Endothelial cell of umbilical vein (primary cell): ENCODE measurements at regions not wholly inside any gene's neighbourhood (a gene's known extent, or its start where the extent isn't known, plus 50 kb on each side); places are given as distances from the start of the nearest gene placed in this dataset.
A peak's percentile ranks its signal among the peaks of the same experiment; 100 is the strongest.

Source experiments
- BruUV-seq: library from RNA; stranded (reverse); fragments of 400-500 nt; replicated peaks from 2 replicates; lab custom pipeline; 2021; lab: Mats Ljungman, UMichigan
- CTCF ChIA-PET: fragments of 300-600, 350-600 bp; sonication (Branson Sonifier 250); formaldehyde crosslinking; loops from one replicate; lab custom pipeline; 2021; ENCODE audit warnings: antibody characterized with exemption, inconsistent platforms; lab: Charles Lee
- POLR2A ChIA-PET: fragments of 300-600, 350-600 bp; sonication (Branson Sonifier 250); formaldehyde crosslinking; loops from one replicate; lab custom pipeline; 2021; ENCODE audit warnings: antibody characterized with exemption, inconsistent platforms; lab: Charles Lee
- DNase-seq: peaks from one replicate; pipeline ENCODE4 v3.0.0-alpha.2; 2011; ENCODE audit warnings: low read depth, low spot score
- FAIRE-seq: peaks from 2 replicates; lab custom pipeline; 2011; peaks lifted over from hg19 to GRCh38; lab: Jason Lieb, UNC
- H2AFZ ChIP-seq: 2 replicates; pipeline ENCODE4 v1.6.0; 2012; ENCODE audit warnings: low read depth, low read length, control low read depth, inconsistent platforms
- H3K27ac ChIP-seq: 2 replicates; pipeline ENCODE4 v1.5.1; 2011; ENCODE audit warnings: low read depth, mild to moderate bottlenecking, control low read depth, low read length, moderate library complexity; ENCODE audit not compliant: insufficient read depth
- H3K27me3 ChIP-seq, 2 experiments: 2 replicates each; pipeline versions ENCODE4 v1.6.0 to v1.6.1; 2011; ENCODE audit warnings: low read length in 2 of 2, mixed read lengths in 1 of 2; ENCODE audit not compliant: control insufficient read depth in 2 of 2, insufficient read depth in 2 of 2
- H3K36me3 ChIP-seq, 2 experiments: 2 replicates in 1 of 2; 3 replicates in 1 of 2; pipeline ENCODE4 v1.5.1; 2011; ENCODE audit warnings: low read length in 2 of 2, mild to moderate bottlenecking in 1 of 2, moderate library complexity in 1 of 2; ENCODE audit not compliant: control insufficient read depth in 2 of 2, insufficient read depth in 2 of 2; ENCODE audit errors: extremely low read depth in 1 of 2
- H3K4me1 ChIP-seq: 3 replicates; pipeline ENCODE4 v1.5.1; 2011; ENCODE audit warnings: mild to moderate bottlenecking, low read length; ENCODE audit not compliant: control insufficient read depth, insufficient read depth; ENCODE audit errors: extremely low read depth
- H3K4me2 ChIP-seq: 2 replicates; pipeline ENCODE4 v1.6.1; 2011; ENCODE audit warnings: low read length, control low read depth, mixed read lengths; ENCODE audit not compliant: insufficient read depth
- H3K4me3 ChIP-seq, 3 experiments: fragments of 200-600 bp in 1 of 3; sonication (generic), shearing (Covaris generic) in 1 of 3; replicated peaks in 1 of 3; 2 replicates each; pipeline ENCODE4 v1.5.1; 2011 to 2016; ENCODE audit warnings: control low read depth in 3 of 3, low read length in 3 of 3, mild to moderate bottlenecking in 2 of 3, inconsistent platforms in 1 of 3, low read depth in 1 of 3, moderate library complexity in 1 of 3; ENCODE audit not compliant: insufficient read depth in 1 of 3
- H3K79me2 ChIP-seq: 2 replicates; pipeline ENCODE4 v1.6.0; 2012; ENCODE audit warnings: low read length, inconsistent platforms; ENCODE audit not compliant: control insufficient read depth, insufficient read depth
- H3K9ac ChIP-seq: replicated peaks from 2 replicates; pipeline ENCODE3; 2011; ENCODE audit warnings: low read length, control low read depth; ENCODE audit not compliant: insufficient read depth; ENCODE audit errors: extremely low read depth
- H3K9me1 ChIP-seq: replicated peaks from 3 replicates; pipeline ENCODE4 v1.6.0; 2011; ENCODE audit warnings: mild to moderate bottlenecking, low read length; ENCODE audit not compliant: control insufficient read depth, insufficient read depth; ENCODE audit errors: extremely low read depth
- H3K9me3 ChIP-seq: replicated peaks from 2 replicates; pipeline ENCODE4 v1.5.1; 2012; ENCODE audit warnings: low read length, inconsistent platforms; ENCODE audit not compliant: control insufficient read depth, insufficient read depth
- H4K20me1 ChIP-seq: replicated peaks from 2 replicates; pipeline ENCODE3; 2011; ENCODE audit warnings: mild to moderate bottlenecking, low read length; ENCODE audit not compliant: control insufficient read depth, insufficient read depth; ENCODE audit errors: extremely low read depth
- EZH2 ChIP-seq: IDR thresholded peaks from 2 replicates; pipeline ENCODE4 v1.6.1; 2012; ENCODE audit warnings: borderline replicate concordance, low read depth, mild to moderate bottlenecking, moderate library complexity, low read length, inconsistent platforms; ENCODE audit not compliant: severe bottlenecking
- FOS ChIP-seq: IDR thresholded peaks from 2 replicates; pipeline ENCODE4 v1.6.1; 2011; ENCODE audit warnings: mild to moderate bottlenecking, low read length, moderate library complexity, borderline replicate concordance; ENCODE audit not compliant: insufficient read depth
- GATA2 ChIP-seq: IDR thresholded peaks from 2 replicates; pipeline ENCODE4 v1.7.0; 2011; ENCODE audit warnings: low read depth, mild to moderate bottlenecking, moderate library complexity, mixed read lengths, low read length; ENCODE audit not compliant: insufficient read length, insufficient read depth
- JUN ChIP-seq: IDR thresholded peaks from 2 replicates; pipeline ENCODE4 v1.6.1; 2011; ENCODE audit warnings: borderline replicate concordance, low read depth; ENCODE audit not compliant: insufficient read length, insufficient read depth
- MYC ChIP-seq: IDR thresholded peaks from one replicate; pipeline ENCODE4 v1.6.1; 2011; ENCODE audit warnings: mild to moderate bottlenecking, low read depth, low read length
- POLR2A ChIP-seq: IDR thresholded peaks from 2 replicates; pipeline ENCODE4 v1.6.1; 2012; ENCODE audit warnings: low read depth, mild to moderate bottlenecking, control low read depth, low read length
- POLR2AphosphoS5 ChIP-seq: IDR thresholded peaks from 2 replicates; pipeline ENCODE4 v1.6.1; 2012; ENCODE audit warnings: low read depth, mild to moderate bottlenecking, control low read depth, low read length, moderate library complexity; ENCODE audit not compliant: insufficient read depth
- dilution Hi-C: fragments of 300-500 bp; cut with MboI; formaldehyde crosslinking; loops from one replicate; pipeline ENCODE4 v1.15.0; 2019; ENCODE audit warnings: low sequenced_read_pairs; ENCODE audit not compliant: extremely low pct_ligation_motif_present
- intact Hi-C: fragments of 100-400 bp; cut with micrococcal nuclease; formaldehyde crosslinking; loops from one replicate; pipeline ENCODE4 v1.10.0; 2022
- TF ChIP-seq, protein P1 (sequence below), 2 donors: IDR thresholded peaks; 1 replicate in 1 of 2; 2 replicates in 1 of 2; pipeline ENCODE4 v1.5.1; 2011; ENCODE audit warnings: low read length in 2 of 2, mild to moderate bottlenecking in 2 of 2, moderate library complexity in 2 of 2, control low read depth in 1 of 2, inconsistent platforms in 1 of 2, low read depth in 1 of 2; ENCODE audit not compliant: insufficient read depth in 1 of 2; ENCODE audit errors: extremely low read depth in 1 of 2
- TF ChIP-seq, protein P2 (sequence below): IDR thresholded peaks from 2 replicates; pipeline ENCODE4 v1.6.1; 2011; ENCODE audit not compliant: insufficient read depth, insufficient read length

DNA sequence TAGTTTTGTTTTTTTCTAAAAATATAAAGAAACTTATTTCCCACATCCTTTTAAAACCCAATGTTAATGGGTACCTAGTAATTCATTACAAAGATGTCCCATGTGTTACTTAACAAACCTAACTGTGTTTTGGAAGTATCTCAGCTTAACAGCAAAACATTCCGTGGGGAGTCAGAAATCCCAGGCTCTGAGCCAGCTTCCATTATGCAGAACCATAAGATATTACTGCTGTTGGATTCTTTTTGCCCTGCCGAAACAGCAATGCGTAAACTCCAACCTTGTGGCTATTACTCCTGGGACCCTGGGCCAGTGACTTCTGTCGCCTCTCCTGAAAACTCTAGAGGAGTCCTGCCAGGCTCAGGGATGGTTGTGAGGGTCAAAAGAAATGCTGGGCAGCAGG, 174.1 kb downstream of the UXS1 start:
- FAIRE-seq (no peak), DNase-seq (peak; percentile 28)
- Histone ChIP-seq H3K9ac (no peak overlapping the region), H3K4me2 (no peak overlapping the region), H3K4me3 (no peak overlapping the region), H2AFZ (no peak overlapping the region), H3K27me3 (no peaks in the 10 kb centered on the region), H3K36me3 (no peaks in the 10 kb centered on the region), H3K9me1 (no peaks in the 10 kb centered on the region), H3K9me3 (no peaks in the 10 kb centered on the region), H3K79me2 (no peaks in the 10 kb centered on the region), H3K4me1 (no peaks in the 10 kb centered on the region), H4K20me1 (no peaks in the 10 kb centered on the region), H3K27ac (no peak overlapping the region)
- ChIA-PET POLR2A (no interaction called here), CTCF (no interaction called here)
- no peak for TF ChIP-seq JUN
- no peak for TF ChIP-seq POLR2AphosphoS5
- no peak for TF ChIP-seq FOS
- TF ChIP-seq POLR2A, result no peak
- no peak for TF ChIP-seq GATA2
- no peak for TF ChIP-seq MYC
- TF ChIP-seq, protein P1, sequence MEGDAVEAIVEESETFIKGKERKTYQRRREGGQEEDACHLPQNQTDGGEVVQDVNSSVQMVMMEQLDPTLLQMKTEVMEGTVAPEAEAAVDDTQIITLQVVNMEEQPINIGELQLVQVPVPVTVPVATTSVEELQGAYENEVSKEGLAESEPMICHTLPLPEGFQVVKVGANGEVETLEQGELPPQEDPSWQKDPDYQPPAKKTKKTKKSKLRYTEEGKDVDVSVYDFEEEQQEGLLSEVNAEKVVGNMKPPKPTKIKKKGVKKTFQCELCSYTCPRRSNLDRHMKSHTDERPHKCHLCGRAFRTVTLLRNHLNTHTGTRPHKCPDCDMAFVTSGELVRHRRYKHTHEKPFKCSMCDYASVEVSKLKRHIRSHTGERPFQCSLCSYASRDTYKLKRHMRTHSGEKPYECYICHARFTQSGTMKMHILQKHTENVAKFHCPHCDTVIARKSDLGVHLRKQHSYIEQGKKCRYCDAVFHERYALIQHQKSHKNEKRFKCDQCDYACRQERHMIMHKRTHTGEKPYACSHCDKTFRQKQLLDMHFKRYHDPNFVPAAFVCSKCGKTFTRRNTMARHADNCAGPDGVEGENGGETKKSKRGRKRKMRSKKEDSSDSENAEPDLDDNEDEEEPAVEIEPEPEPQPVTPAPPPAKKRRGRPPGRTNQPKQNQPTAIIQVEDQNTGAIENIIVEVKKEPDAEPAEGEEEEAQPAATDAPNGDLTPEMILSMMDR (IDR thresholded peaks at IDR 0.05; ENCODE audit: extremely low read depth in 1 of 2, insufficient read depth in 1 of 2, low read depth in 1 of 2, low read length in 2 of 2), result no peak
- no TSS peak for BruUV-seq
- intact Hi-C loops, result no loop called here
- dilution Hi-C loops, result no loop called here

DNA sequence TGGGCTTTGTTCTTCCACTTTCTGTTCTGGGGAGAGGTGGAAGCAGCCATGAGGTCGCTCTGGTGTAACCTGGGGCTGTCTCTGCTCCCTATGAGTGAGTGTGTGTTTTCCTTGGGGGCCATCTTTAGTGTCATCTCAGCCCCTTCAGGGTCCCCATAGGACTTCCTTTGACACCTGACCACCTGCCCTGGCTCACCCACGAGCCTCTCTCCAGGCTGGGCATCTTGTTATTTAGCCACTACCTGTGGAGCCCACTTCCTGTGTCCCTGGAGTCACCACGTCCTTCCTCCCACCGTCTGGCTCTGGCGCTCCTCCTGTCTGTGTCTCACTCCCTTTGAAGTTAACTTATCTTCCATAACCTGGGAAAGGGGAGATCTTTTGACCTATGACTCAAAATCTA, 176.0 kb downstream of the UXS1 start:
- H3K9ac ChIP-seq, result no peak overlapping the region
- no peaks in the 10 kb centered on the region for H3K9me1 ChIP-seq
- no peaks in the 10 kb centered on the region for H4K20me1 ChIP-seq
- BruUV-seq, result no TSS peak
- FAIRE-seq, result no peak
- POLR2A ChIA-PET, result no interaction called here
- CTCF ChIA-PET, result no interaction called here
- no peak for DNase-seq
- dilution Hi-C loops (no loop called here), intact Hi-C loops (no loop called here)
- H3K79me2 ChIP-seq, result no peaks in the 10 kb centered on the region
- no peaks in the 10 kb centered on the region for H3K27me3 ChIP-seq
- no peaks in the 10 kb centered on the region for H3K4me1 ChIP-seq
- TF ChIP-seq EZH2 (no peak), FOS (no peak), JUN (no peak), MYC (no peak), GATA2 (no peak), POLR2A (no peak), POLR2AphosphoS5 (no peak)
- TF ChIP-seq, protein P1 (IDR thresholded peaks at IDR 0.05; ENCODE audit: extremely low read depth in 1 of 2, insufficient read depth in 1 of 2, low read depth in 1 of 2, low read length in 2 of 2), result no peak
- TF ChIP-seq, protein P2, sequence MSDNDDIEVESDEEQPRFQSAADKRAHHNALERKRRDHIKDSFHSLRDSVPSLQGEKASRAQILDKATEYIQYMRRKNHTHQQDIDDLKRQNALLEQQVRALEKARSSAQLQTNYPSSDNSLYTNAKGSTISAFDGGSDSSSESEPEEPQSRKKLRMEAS, result no peak
- no peaks in the 10 kb centered on the region for H3K36me3 ChIP-seq
- no peaks in the 10 kb centered on the region for H3K9me3 ChIP-seq
- H2AFZ ChIP-seq, result no peak overlapping the region
- H3K27ac ChIP-seq, result no peak overlapping the region
- no peak overlapping the region for H3K4me3 ChIP-seq
- H3K4me2 ChIP-seq, result no peak overlapping the region
